Astrocyte (in vitro differentiated cells and primary cell): ENCODE measurements at regions not wholly inside any gene's neighbourhood (a gene's known extent, or its start where the extent isn't known, plus 50 kb on each side); places are given as distances from the start of the nearest gene placed in this dataset.

ENCODE experiments used
- DNase-seq: peaks from one replicate; pipeline ENCODE4 v3.0.0-alpha.2; 2010; ENCODE audit warnings: low read depth
- FAIRE-seq: peaks from 2 replicates; lab custom pipeline; 2011; peaks lifted over from hg19 to GRCh38; lab: Jason Lieb, UNC
- H2AFZ ChIP-seq: 2 replicates; pipeline ENCODE4 v1.6.0; 2012; ENCODE audit warnings: low read depth, low read length, inconsistent platforms
- H3K27ac ChIP-seq: 2 replicates; pipeline ENCODE4 v1.5.1; 2011; ENCODE audit warnings: low read depth, low read length, inconsistent platforms
- H3K27me3 ChIP-seq: 2 replicates; pipeline ENCODE4 v1.6.0; 2011; ENCODE audit warnings: low read length, inconsistent platforms; ENCODE audit not compliant: insufficient read depth
- H3K36me3 ChIP-seq: 2 replicates; pipeline ENCODE4 v1.5.1; 2011; ENCODE audit warnings: low read length, inconsistent platforms; ENCODE audit not compliant: insufficient read depth
- H3K4me1 ChIP-seq: 2 replicates; pipeline ENCODE4 v1.5.1; 2011; ENCODE audit warnings: low read length, inconsistent platforms; ENCODE audit not compliant: insufficient read depth
- H3K4me2 ChIP-seq: 2 replicates; pipeline ENCODE4 v1.6.0; 2012; ENCODE audit warnings: low read length, inconsistent platforms
- H3K4me3 ChIP-seq: 2 replicates; pipeline ENCODE4 v1.5.1; 2011; ENCODE audit warnings: low read depth, mild to moderate bottlenecking, low read length, inconsistent platforms; ENCODE audit not compliant: insufficient read depth
- H3K79me2 ChIP-seq: 2 replicates; pipeline ENCODE4 v1.6.0; 2012; ENCODE audit warnings: mild to moderate bottlenecking, low read length, inconsistent platforms; ENCODE audit not compliant: insufficient read depth
- H3K9ac ChIP-seq: 2 replicates; pipeline ENCODE4 v1.6.0; 2012; ENCODE audit warnings: mild to moderate bottlenecking, low read length, inconsistent platforms
- H3K9me3 ChIP-seq: 2 replicates; pipeline ENCODE4 v1.5.1; 2012; ENCODE audit warnings: low read depth, mild to moderate bottlenecking, low read length, inconsistent platforms; ENCODE audit not compliant: insufficient read depth
- H4K20me1 ChIP-seq: 2 replicates; pipeline ENCODE4 v1.6.0; 2012; ENCODE audit warnings: low read length, inconsistent platforms; ENCODE audit not compliant: insufficient read depth
- H3K27ac Mint-ChIP-seq: one replicate; pipeline ENCODE4 v1.8.0; 2021; ENCODE audit warnings: mild to moderate bottlenecking, mixed read lengths; ENCODE audit not compliant: unreplicated experiment
- H3K27me3 Mint-ChIP-seq: one replicate; pipeline ENCODE4 v1.8.0; 2021; ENCODE audit warnings: low read depth, mixed read lengths; ENCODE audit not compliant: unreplicated experiment
- H3K36me3 Mint-ChIP-seq: one replicate; pipeline ENCODE4 v1.8.0; 2021; ENCODE audit warnings: low read depth, mixed read lengths; ENCODE audit not compliant: unreplicated experiment
- H3K4me1 Mint-ChIP-seq: one replicate; pipeline ENCODE4 v1.8.0; 2021; ENCODE audit warnings: low read depth, mixed read lengths; ENCODE audit not compliant: unreplicated experiment
- H3K4me3 Mint-ChIP-seq: one replicate; pipeline ENCODE4 v1.8.0; 2021; ENCODE audit warnings: mild to moderate bottlenecking, moderate library complexity, mixed read lengths; ENCODE audit not compliant: unreplicated experiment
- H3K9me3 Mint-ChIP-seq: one replicate; pipeline ENCODE4 v1.8.0; 2021; ENCODE audit warnings: mild to moderate bottlenecking, mixed read lengths; ENCODE audit not compliant: unreplicated experiment
- CTCF ChIP-seq: IDR thresholded peaks from 2 replicates; pipeline ENCODE4 v1.5.1; 2011; ENCODE audit warnings: low read depth, mild to moderate bottlenecking, inconsistent platforms, low read length, moderate library complexity; ENCODE audit not compliant: insufficient read depth
- EZH2 ChIP-seq: IDR thresholded peaks from 2 replicates; pipeline ENCODE4 v1.6.1; 2012; ENCODE audit warnings: mild to moderate bottlenecking, low read length, inconsistent platforms; ENCODE audit not compliant: insufficient read depth

- H3K27me3 ChIP-seq, result peaks cover 7% of the 10 kb centered on the region
- H3K36me3 Mint-ChIP-seq, result peaks cover 2% of the 10 kb centered on the region
- H3K9ac ChIP-seq, result no peak overlapping the region
- no peaks in the 10 kb centered on the region for H3K36me3 ChIP-seq
- no peaks in the 10 kb centered on the region for H3K4me1 ChIP-seq
- H3K9me3 Mint-ChIP-seq, result peaks cover 16% of the 10 kb centered on the region
- no peak overlapping the region for H3K4me2 ChIP-seq
- H3K4me3 Mint-ChIP-seq, result no peak overlapping the region
- peaks cover 15% of the 10 kb centered on the region for H3K27me3 Mint-ChIP-seq
- H3K79me2 ChIP-seq, result no peaks in the 10 kb centered on the region
- no peak overlapping the region for H3K27ac Mint-ChIP-seq
- peaks cover 3% of the 10 kb centered on the region for H3K9me3 ChIP-seq
- H2AFZ ChIP-seq, result no peak overlapping the region
- no peaks in the 10 kb centered on the region for H4K20me1 ChIP-seq
- DNase-seq (no peak), FAIRE-seq (no peak)
- H3K4me1 Mint-ChIP-seq, result no peaks in the 10 kb centered on the region
- TF ChIP-seq EZH2 (no peak), CTCF (no peak)
- no peak overlapping the region for H3K4me3 ChIP-seq
- H3K27ac ChIP-seq, result no peak overlapping the region
These were observed 73.5 kb downstream of the TNFAIP2 start for GRCh38 chr14:103196716-103197115.

GRCh38 chr14:103198131-103199105 is 75.2 kb downstream of the TNFAIP2 start:
- no peaks in the 10 kb centered on the region for H3K4me1 Mint-ChIP-seq
- FAIRE-seq, result peak; percentile 90
- peaks cover 2% of the 10 kb centered on the region for H3K36me3 Mint-ChIP-seq
- Histone ChIP-seq H3K27ac (no peak overlapping the region), H3K27me3 (peaks cover 6% of the 10 kb centered on the region), H3K9ac (no peak overlapping the region), H2AFZ (no peak overlapping the region), H3K4me2 (no peak overlapping the region), H3K4me3 (no peak overlapping the region), H3K36me3 (no peaks in the 10 kb centered on the region), H3K79me2 (no peaks in the 10 kb centered on the region), H3K9me3 (peaks cover 3% of the 10 kb centered on the region), H4K20me1 (no peaks in the 10 kb centered on the region), H3K4me1 (no peaks in the 10 kb centered on the region)
- DNase-seq, result peak; percentile 47
- TF ChIP-seq EZH2 (no peak), CTCF (no peak)
- no peak overlapping the region for H3K27ac Mint-ChIP-seq
- peaks cover 17% of the 10 kb centered on the region for H3K9me3 Mint-ChIP-seq
- no peak overlapping the region for H3K4me3 Mint-ChIP-seq
- H3K27me3 Mint-ChIP-seq, result peaks cover 22% of the 10 kb centered on the region

DNA sequence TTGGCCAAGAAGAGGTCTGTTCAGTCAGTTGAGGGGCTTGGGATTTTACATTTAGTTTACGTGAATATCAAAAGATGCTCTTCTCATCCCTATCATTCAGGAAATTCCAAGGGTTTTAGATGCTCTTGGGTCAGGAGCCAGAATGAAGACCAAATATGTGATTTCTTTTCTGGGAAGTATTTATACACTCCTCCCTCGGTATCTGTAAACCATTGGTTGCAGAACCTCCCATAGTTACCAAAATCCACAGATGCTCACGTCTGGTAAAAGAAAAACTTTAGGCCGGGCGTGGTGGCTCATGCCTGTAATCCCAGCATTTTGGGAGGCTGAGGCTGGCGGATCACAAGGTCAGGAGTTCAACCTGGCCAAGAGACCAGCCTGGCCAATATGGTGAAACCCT is 75.9 kb downstream of the TNFAIP2 start:
- peaks cover 24% of the 10 kb centered on the region for H3K9me3 Mint-ChIP-seq
- no peaks in the 10 kb centered on the region for H3K36me3 ChIP-seq
- TF ChIP-seq EZH2, result no peak
- no peak for TF ChIP-seq CTCF
- no peak overlapping the region for H3K4me3 Mint-ChIP-seq
- FAIRE-seq (no peak), DNase-seq (peak; percentile 26)
- H3K79me2 ChIP-seq, result no peaks in the 10 kb centered on the region
- no peak overlapping the region for H3K4me3 ChIP-seq
- peaks cover 2% of the 10 kb centered on the region for H3K27me3 ChIP-seq
- peaks cover 5% of the 10 kb centered on the region for H3K36me3 Mint-ChIP-seq
- H3K27me3 Mint-ChIP-seq, result peaks cover 22% of the 10 kb centered on the region
- H3K9ac ChIP-seq, result no peak overlapping the region
- no peak overlapping the region for H3K27ac ChIP-seq
- H3K4me1 ChIP-seq, result no peaks in the 10 kb centered on the region
- H3K9me3 ChIP-seq, result peaks cover 6% of the 10 kb centered on the region
- no peaks in the 10 kb centered on the region for H4K20me1 ChIP-seq
- H3K4me1 Mint-ChIP-seq, result no peaks in the 10 kb centered on the region
- no peak overlapping the region for H3K4me2 ChIP-seq
- H2AFZ ChIP-seq, result no peak overlapping the region
- H3K27ac Mint-ChIP-seq, result no peak overlapping the region
